Sigmoid colon (tissue), 6 donors: ENCODE measurements at regions not wholly inside any gene's neighbourhood (a gene's known extent, or its start where the extent isn't known, plus 50 kb on each side); places are given as distances from the start of the nearest gene placed in this dataset.

ENCODE experiments used
- DNase-seq: peaks from one replicate; pipeline ENCODE4 v3.0.0-alpha.2; 2019
- H3K27ac ChIP-seq, 4 donors: fragments of 200-600 bp; sonication (generic); one replicate each; pipeline ENCODE4 v1.5.1; 2016 to 2019; ENCODE audit warnings: mild to moderate bottlenecking in 1 of 4
- H3K27me3 ChIP-seq, 3 donors: fragments of 200-600 bp; sonication (generic); one replicate each; pipeline ENCODE4 v1.5.1; 2019; ENCODE audit warnings: mild to moderate bottlenecking in 1 of 3
- H3K36me3 ChIP-seq, 4 donors: fragments of 200-600 bp; sonication (generic); one replicate each; pipeline ENCODE4 v1.5.1; 2016 to 2019
- H3K4me1 ChIP-seq, 4 donors: fragments of 200-600 bp; sonication (generic); one replicate each; pipeline ENCODE4 v1.5.1; 2017 to 2019
- H3K4me3 ChIP-seq, 4 donors: fragments of 200-600 bp; sonication (generic); one replicate each; pipeline ENCODE4 v1.5.1; 2017 to 2019; ENCODE audit warnings: mild to moderate bottlenecking in 2 of 4, moderate library complexity in 1 of 4
- H3K9me3 ChIP-seq, 4 donors: fragments of 200-600 bp in 3 of 4; sonication (generic) in 3 of 4; one replicate each; pipeline versions ENCODE4 v1.5.1 to v1.6.1; 2013 to 2019
- EP300 ChIP-seq, 4 donors: sonication (generic); formaldehyde crosslinking; IDR thresholded peaks; one replicate each; pipeline ENCODE4 v1.6.1; 2017; ENCODE audit warnings: antibody characterized with exemption in 4 of 4
- POLR2A ChIP-seq, 2 donors: fragments of 450-650 bp; IDR thresholded peaks; one replicate each; pipeline ENCODE4 v1.6.1; 2016; ENCODE audit warnings: antibody characterized with exemption in 2 of 2, mild to moderate bottlenecking in 2 of 2, moderate library complexity in 2 of 2
- POLR2AphosphoS5 ChIP-seq, 4 donors: sonication (generic); formaldehyde crosslinking; IDR thresholded peaks; one replicate each; pipeline ENCODE4 v1.6.1; 2017; ENCODE audit warnings: antibody characterized with exemption in 4 of 4
- WGBS, 2 donors: extraction: QIAGEN DNeasy Blood & Tissue Kit; methylation state at CpG; one replicate each; pipeline ENCODE4 v1.1.7; 2013; 5-methylcytosine and 5-hydroxymethylcytosine counted together
- intact Hi-C: fragments of 100-400 bp; cut with DNase I; formaldehyde crosslinking; loops from one replicate; pipeline ENCODE4 v1.15.1; 2023
- TF ChIP-seq, protein P1 (sequence below), 4 experiments: fragments of 450-650 bp in 3 of 4; fragments of 200-600 bp in 1 of 4; IDR thresholded peaks; one replicate each; pipeline ENCODE4 v1.5.1; 2016 to 2019; ENCODE audit warnings: antibody characterized with exemption in 4 of 4, mild to moderate bottlenecking in 3 of 4, moderate library complexity in 2 of 4
- donor health status: healthy with polysubstance abuse.
- donor health status: healthy.

DNA sequence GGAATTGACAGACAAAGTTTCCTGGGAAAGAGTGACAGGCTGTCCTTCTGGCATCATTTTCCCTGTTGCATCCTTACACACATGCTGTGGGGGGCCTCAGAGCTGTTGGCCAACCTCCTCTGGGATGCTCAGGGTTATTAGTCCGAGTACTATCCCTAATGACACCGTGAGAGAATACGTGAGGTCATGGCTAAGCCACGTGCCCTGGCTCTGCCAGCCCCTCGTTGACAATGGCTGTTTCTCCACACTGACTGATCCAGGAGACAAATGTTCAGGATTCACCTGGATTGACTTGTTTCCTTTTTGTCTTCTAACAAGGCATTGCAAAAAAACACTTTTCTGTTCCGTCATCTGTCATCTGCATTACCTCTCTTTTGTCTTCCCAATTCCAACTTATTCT, 604.6 kb downstream of the TFAP2A start:
- 86 to 88% methylated on average over 6 of the region's 6 CpGs for WGBS, 2 donors
- Histone ChIP-seq H3K27me3 (no peaks in the 10 kb centered on the region), H3K4me3 (no peak overlapping the region), H3K27ac (no peak overlapping the region), H3K9me3 (no peaks in the 10 kb centered on the region), H3K36me3 (no peaks in the 10 kb centered on the region), H3K4me1 (no peaks in the 10 kb centered on the region)
- TF ChIP-seq POLR2A (IDR thresholded peaks at IDR 0.05), result no peak
- TF ChIP-seq EP300 (IDR thresholded peaks at IDR 0.05), result no peak
- TF ChIP-seq POLR2AphosphoS5 (IDR thresholded peaks at IDR 0.05), result no peak
- TF ChIP-seq, protein P1, sequence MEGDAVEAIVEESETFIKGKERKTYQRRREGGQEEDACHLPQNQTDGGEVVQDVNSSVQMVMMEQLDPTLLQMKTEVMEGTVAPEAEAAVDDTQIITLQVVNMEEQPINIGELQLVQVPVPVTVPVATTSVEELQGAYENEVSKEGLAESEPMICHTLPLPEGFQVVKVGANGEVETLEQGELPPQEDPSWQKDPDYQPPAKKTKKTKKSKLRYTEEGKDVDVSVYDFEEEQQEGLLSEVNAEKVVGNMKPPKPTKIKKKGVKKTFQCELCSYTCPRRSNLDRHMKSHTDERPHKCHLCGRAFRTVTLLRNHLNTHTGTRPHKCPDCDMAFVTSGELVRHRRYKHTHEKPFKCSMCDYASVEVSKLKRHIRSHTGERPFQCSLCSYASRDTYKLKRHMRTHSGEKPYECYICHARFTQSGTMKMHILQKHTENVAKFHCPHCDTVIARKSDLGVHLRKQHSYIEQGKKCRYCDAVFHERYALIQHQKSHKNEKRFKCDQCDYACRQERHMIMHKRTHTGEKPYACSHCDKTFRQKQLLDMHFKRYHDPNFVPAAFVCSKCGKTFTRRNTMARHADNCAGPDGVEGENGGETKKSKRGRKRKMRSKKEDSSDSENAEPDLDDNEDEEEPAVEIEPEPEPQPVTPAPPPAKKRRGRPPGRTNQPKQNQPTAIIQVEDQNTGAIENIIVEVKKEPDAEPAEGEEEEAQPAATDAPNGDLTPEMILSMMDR (IDR thresholded peaks at IDR 0.05), result no peak
- no peak for DNase-seq
- intact Hi-C loops, result no loop called here

- DNase-seq, result no peak
- no peaks in the 10 kb centered on the region for H3K9me3 ChIP-seq
- no peak overlapping the region for H3K27ac ChIP-seq
- no peak overlapping the region for H3K4me3 ChIP-seq
- TF ChIP-seq POLR2AphosphoS5 (IDR thresholded peaks at IDR 0.05), result no peak
- TF ChIP-seq POLR2A (IDR thresholded peaks at IDR 0.05), result no peak
- no peak for TF ChIP-seq EP300 (IDR thresholded peaks at IDR 0.05)
- TF ChIP-seq, protein P1 (IDR thresholded peaks at IDR 0.05), result no peak
- intact Hi-C loops, result no loop called here
- WGBS, 2 donors, result 75 to 79% methylated on average over 6 of the region's 6 CpGs
- H3K27me3 ChIP-seq, result no peaks in the 10 kb centered on the region
- no peaks in the 10 kb centered on the region for H3K4me1 ChIP-seq
- no peaks in the 10 kb centered on the region for H3K36me3 ChIP-seq
Observed at GRCh38 chr6:9806195-9806594, 608.7 kb downstream of the TFAP2A start.

- no peaks in the 10 kb centered on the region for H3K36me3 ChIP-seq
- H3K27me3 ChIP-seq, result no peaks in the 10 kb centered on the region
- 72 to 75% methylated on average over 11 of the region's 11 CpGs for WGBS, 2 donors
- H3K27ac ChIP-seq, result no peak overlapping the region
- intact Hi-C loops, result no loop called here
- H3K9me3 ChIP-seq, result no peaks in the 10 kb centered on the region
- no peaks in the 10 kb centered on the region for H3K4me1 ChIP-seq
- no peak overlapping the region for H3K4me3 ChIP-seq
- DNase-seq, result no peak
- no peak for TF ChIP-seq POLR2A (IDR thresholded peaks at IDR 0.05)
- no peak for TF ChIP-seq EP300 (IDR thresholded peaks at IDR 0.05)
- no peak for TF ChIP-seq POLR2AphosphoS5 (IDR thresholded peaks at IDR 0.05)
Observed at GRCh38 chr6:9801249-9801754, 613.6 kb downstream of the TFAP2A start.

- intact Hi-C loops, result no loop called here
- no peak for DNase-seq
- TF ChIP-seq POLR2A (IDR thresholded peaks at IDR 0.05), result no peak
- TF ChIP-seq POLR2AphosphoS5 (IDR thresholded peaks at IDR 0.05), result no peak
- no peak for TF ChIP-seq EP300 (IDR thresholded peaks at IDR 0.05)
- TF ChIP-seq, protein P1 (IDR thresholded peaks at IDR 0.05), result no peak
Observed at GRCh38 chr6:9799582-9799981, 615.3 kb downstream of the TFAP2A start.

DNA sequence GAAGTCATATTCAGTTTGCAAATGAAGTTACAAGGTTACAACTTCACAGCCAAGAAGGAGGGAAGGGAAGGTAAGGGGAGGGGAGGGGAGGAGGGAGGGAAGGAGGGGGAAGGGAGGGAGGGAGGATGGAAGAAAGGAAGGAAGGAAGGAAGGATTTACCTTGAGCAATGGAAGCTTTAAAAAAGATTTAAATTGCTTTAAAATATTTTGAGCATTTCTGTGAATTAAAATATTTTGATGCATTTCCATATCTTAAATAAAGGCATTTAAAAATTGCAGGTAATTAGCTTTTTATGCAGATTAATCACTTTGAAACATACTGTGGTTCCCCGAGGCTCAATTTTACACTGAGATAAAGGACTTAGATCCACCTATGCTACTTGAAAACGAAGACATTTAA, 618.0 kb downstream of the TFAP2A start:
- 71 to 76% methylated on average over 2 of the region's 2 CpGs for WGBS, 2 donors
- Histone ChIP-seq H3K27me3 (no peaks in the 10 kb centered on the region), H3K27ac (no peak overlapping the region), H3K36me3 (no peaks in the 10 kb centered on the region), H3K4me1 (no peaks in the 10 kb centered on the region), H3K9me3 (no peaks in the 10 kb centered on the region), H3K4me3 (no peak overlapping the region)
- intact Hi-C loops, result no loop called here
- TF ChIP-seq POLR2A (IDR thresholded peaks at IDR 0.05) (no peak), EP300 (IDR thresholded peaks at IDR 0.05) (no peak), POLR2AphosphoS5 (IDR thresholded peaks at IDR 0.05) (no peak)
- TF ChIP-seq, protein P1 (IDR thresholded peaks at IDR 0.05), result no peak
- no peak for DNase-seq

More at GRCh38 chr6:9799582-9799981, 615.3 kb downstream of the TFAP2A start:
- Histone ChIP-seq H3K27ac (no peak overlapping the region), H3K9me3 (no peaks in the 10 kb centered on the region), H3K27me3 (no peaks in the 10 kb centered on the region), H3K36me3 (no peaks in the 10 kb centered on the region), H3K4me1 (no peaks in the 10 kb centered on the region), H3K4me3 (no peak overlapping the region)
